HG03457 (cell line): ENCODE measurements at regions not wholly inside any gene's neighbourhood (a gene's known extent, or its start where the extent isn't known, plus 50 kb on each side); places are given as distances from the start of the nearest gene placed in this dataset.

Source experiments
- ATAC-seq: cut with Tn5 transposase; IDR thresholded peaks from one replicate; pipeline ENCODE4 v1.9.1; 2021; ENCODE audit warnings: moderate number of reproducible peaks; ENCODE audit not compliant: unreplicated experiment

DNA sequence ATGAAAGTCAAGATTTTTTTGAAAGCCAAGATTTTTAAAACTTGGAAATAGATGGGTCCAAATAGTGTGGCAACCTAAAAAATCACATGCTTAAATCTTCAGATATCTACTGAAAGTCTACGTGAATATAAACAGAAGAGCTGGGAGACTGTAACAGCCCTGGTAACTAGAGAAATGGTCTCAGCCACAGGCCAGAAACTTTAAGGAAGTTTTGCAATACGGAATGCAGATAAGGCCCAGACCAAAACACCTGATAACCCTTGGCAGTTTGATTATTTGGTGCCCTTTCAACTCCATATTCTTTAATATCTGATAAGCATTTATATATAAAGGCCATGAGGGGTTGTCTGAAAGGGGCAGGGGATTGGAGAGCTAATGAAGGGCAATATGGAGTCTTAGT, 537.3 kb upstream of the TGFBR2 start:
- ATAC-seq, result no peak

DNA sequence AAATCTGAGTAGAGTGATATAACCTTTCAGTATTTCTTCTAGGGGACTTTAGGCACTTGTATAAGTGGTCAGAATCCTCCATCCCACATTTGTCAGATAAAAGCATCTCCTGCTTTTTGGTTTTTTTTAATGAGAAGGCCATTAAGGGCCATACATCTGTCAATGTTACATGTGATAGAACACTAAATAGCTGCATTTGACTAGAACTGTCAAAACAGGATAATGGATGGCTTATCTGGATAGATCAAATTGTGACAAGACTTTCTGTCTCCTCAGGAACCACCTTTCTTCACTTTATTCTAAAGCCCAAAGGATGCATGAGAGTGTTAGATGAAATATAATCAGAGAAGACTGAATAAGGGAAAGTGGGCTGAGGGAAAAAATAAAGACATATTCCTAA, 533.4 kb upstream of the TGFBR2 start:
- ATAC-seq, result no peak

DNA sequence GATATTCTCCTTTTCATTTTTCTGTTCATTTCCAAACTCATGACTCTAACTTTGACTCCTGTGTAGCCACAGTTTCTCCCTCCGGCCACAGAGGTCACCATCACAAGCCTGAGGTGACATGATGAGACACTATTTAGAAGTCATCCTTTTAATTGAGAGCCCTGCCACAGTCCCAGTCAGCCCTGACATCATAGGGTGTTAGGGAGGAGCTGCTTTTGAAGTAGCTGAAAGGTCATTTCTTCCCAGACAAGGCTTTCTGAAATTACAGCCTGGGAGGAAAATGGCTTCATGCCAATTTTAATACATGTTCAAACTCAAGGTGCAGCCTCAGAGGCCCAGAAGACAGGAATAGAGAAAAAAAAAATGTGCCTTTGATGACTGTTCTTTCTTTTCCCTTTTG, 532.8 kb upstream of the TGFBR2 start:
- no peak for ATAC-seq

DNA sequence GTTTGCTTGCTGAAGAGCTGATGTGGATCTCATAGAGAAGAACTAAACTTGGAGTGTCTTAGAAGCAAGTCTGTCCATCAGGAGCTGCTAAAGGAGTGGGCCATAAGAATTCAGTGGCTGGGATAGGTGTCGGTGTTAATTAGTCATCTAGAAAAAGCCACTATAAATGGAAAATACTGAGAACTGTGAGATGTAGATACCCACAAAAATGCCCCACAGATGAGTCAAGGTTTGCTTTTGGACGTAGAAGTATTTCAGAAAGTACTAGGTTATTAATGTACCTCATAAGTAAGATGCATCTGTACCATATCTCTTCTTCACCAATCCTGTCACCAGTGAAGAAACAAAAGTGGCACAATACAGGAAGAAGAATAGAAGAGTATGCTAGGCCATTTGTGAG, 530.9 kb upstream of the TGFBR2 start:
- ATAC-seq, result no peak

DNA sequence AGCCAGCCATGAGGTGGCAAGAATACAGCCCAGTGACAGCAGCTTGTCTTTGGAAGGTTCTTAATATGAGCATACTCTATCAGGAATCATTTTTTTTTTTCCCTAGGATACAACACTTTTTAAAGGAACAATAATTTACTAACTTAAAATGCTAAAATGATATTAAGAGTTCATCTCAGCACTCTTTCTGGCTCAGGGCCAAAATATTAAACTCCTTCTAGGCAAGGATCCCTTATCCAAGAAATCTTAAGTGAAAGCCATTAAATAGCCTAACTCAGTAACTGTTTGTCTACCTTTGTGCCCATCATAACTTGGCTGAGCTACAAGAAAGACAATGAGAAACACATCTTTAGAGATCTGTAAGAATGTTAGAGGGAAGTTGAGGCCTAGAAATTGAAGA, 529.5 kb upstream of the TGFBR2 start:
- ATAC-seq, result no peak

DNA sequence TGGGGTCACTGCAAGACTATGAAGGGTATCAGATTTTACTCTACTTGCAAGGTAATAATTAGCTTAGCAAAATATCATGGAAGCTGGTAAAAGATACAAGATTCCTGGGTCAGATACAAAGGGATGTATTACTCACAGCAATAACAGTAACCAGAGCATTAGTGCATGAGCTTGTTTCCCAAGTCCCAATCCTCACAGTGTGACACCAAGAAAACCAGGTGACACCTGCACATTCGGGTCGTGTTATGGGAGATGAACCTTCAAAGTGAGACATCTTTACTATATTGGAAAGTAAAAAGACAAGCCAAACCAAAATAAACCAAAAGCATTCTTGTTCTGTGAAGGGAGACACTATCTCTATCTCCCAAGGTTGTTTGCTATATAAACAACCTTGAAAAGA, 528.7 kb upstream of the TGFBR2 start:
- no peak for ATAC-seq

DNA sequence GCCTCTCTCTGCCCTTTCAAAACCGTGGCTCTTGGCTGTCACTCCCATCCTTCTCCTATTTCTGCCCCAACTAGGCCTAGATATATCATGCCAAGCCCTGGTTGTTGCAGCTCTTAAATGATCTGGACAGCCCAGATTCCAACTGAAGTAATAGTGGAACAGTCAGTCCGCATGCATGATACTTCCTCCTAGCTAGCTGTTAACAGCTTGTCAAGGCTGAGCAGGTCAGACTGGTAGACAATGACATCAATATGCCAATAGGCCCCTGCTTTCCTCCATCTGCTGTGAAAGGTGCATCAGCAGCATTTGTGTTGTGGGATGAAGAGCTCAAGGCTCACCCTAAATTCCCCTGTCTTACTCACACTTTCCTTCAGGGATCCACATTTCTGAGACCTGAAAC, 527.7 kb upstream of the TGFBR2 start:
- ATAC-seq, result no peak

DNA sequence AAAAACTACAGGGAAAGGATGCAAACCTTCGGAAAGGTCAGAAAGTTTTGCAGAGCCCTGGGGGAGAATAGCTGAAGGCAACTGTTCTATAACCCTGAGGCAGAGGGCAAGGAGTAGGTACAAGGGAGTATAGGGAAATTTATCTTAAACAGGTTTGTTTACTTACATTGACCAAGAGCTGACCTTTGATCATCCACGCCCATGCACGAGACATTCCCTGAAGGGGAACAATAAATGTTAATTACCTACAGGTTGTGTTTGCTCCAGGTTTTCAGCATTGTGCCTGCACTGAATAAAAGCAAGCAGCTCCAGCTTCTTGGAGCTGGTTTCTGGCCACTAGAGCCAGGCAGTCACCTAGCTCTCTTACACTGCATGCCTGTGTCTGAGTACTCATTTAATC, 524.5 kb upstream of the TGFBR2 start:
- ATAC-seq, result no peak

DNA sequence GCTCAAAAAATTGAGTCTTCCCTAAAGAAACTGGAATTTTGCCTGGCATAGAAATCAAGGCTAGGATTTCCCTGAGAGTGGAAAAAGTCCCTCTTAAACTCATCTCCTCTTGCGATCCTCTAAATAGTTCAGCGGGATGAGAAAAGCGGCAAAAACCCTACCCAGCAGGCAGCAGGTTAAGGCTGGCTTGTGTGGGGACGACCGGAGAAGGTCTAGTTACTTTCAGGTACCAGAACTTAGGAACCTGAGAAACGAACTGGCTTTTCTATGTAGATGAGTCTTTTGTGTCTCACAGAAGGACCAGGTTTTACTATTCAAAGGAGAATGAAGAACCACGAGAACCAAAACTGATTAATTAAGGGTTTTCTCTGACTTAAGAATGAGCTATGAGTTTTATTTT, 523.7 kb upstream of the TGFBR2 start:
- ATAC-seq, result no peak

DNA sequence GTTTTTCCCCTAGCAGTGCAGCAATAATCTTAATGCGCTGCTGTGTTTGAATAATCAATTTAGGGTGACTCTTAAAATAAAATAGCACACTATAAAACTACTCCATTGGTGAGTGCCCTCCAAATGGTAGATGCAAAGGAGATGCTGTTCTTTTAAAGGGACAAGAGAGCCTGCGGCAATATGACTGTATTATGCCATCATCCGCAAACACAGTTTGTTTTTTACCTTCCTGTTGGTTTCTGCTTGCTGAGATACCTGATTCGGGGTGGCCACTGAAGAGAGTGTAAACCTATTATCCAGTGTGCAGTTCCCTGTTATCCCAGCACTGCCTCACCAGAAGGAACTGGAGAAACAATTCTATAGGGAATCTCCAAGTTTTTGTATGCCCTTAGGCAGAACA, 523.1 kb upstream of the TGFBR2 start:
- no peak for ATAC-seq

DNA sequence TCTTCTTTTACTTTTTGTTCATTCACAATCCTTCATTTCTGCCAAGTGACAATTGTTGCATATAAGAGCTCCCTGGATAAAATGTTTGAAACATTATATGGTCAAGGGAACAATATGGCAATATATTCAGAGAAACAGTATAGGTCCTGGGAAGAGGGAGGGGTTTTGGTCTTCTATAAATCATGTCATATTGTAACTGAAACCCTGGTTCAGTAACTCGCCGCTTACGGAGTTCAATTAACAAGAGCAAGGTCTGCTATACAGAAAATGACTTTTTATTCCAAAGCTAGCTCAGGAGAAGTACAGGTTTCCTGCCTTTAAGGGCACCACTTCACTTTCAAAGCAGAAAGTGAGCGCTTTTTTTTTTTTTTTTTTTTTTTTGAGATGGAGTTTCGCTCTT, 522.1 kb upstream of the TGFBR2 start:
- ATAC-seq, result no peak

DNA sequence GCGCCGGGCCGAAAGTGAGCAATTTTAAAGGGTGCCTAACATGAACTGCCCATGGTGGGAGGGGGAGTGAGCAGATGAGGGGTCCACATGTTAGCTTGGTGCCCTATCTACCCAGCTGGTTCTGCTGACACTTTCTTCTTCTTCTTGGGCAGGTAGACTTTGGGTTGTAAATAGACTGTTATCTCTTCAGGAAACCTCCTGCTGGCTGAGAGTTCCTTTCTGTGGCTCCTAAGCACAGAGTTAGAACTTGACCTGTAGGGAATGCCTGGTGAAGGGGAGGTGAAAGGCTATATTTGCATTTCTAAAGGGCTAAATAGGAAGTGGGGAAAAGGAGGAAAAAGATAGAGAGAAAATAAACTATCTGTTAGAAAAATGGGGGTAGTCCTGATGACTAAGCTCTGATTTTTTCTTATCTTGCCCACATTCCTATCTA, 521.4 kb upstream of the TGFBR2 start:
- ATAC-seq, result no peak

DNA sequence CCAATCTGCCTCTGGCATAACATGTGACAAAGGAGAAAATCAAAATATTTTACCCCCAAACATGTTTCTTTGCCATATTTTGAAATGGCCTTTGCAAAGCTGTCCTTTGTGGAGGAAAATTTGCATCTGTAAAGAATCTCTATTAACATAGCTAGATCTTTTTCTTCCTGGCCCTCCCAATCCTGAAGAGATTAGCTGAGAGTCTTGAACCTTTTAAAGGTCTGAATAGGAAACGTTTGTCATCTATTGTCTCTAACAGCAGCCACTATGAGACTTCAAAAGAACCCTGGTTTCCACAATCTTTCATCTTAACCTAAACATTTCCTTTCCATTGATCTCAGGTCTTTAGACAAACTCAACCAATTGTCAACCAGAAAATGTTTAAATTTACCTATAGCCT, 520.9 kb upstream of the TGFBR2 start:
- no peak for ATAC-seq

DNA sequence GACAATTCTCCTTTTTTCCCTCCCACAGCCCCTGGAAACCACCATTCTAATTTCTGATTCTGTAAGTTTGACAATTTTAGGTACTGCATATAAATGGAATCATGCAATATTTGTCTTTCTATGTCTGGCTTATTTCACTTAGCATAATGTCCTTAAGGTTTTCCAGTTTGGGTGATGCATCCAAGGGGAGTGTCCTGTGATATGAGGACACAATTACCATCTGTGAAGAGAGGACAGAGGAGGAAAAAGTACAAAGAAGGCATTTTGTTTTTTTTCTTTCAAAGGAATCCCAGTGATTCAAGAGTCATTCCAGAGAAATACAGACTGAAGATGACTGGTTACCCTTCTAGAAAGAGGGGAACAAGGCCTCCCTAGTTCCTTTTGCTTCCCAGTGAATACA, 514.7 kb upstream of the TGFBR2 start:
- no peak for ATAC-seq

DNA sequence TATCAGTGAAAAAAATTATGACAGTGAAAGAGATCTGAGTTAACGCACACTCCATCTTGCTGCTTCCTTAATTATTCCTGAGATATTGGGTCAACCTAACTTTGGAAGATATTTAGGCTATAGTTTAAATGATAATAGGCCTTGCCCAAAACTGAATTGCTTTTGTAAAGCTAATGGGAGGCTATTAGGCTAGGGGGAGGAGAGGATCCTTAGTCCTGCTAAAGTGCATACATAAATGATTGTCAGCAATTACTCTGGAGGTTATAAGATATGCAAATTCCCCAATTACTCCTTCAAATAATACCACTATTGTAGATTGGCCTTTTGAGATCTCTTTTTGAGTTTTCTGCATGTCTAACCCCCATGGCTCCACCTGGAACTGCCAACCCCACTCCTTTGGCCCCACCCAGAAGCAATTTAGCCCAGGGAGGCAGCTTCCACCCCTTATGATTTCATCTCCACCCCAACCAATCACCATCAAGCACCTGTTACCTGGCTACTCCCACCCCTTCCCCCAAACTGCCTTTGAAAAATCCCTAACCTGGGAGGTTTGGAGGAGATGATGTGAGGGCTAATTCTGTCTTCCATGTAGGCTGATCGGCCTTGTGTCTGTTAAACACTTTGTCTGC, 509.3 kb upstream of the TGFBR2 start:
- no peak for ATAC-seq

DNA sequence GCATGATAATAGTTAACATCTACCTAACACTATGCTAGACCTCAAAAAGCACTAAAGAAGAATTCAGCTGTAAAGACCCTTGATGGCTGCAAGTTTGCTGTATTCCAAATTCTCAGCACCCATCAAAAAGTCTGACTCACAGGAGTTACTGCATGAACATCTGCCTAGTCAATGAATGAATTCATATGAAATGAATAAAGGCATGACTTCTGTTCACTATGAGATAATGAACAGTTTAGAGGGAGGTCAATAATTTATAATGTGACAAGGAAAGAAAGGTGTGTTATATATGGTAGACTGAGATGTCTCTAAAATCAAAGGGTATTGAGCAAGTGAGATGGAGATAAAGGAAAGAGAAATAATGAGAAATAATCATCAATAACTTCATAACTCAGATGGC, 508.2 kb upstream of the TGFBR2 start:
- no peak for ATAC-seq

DNA sequence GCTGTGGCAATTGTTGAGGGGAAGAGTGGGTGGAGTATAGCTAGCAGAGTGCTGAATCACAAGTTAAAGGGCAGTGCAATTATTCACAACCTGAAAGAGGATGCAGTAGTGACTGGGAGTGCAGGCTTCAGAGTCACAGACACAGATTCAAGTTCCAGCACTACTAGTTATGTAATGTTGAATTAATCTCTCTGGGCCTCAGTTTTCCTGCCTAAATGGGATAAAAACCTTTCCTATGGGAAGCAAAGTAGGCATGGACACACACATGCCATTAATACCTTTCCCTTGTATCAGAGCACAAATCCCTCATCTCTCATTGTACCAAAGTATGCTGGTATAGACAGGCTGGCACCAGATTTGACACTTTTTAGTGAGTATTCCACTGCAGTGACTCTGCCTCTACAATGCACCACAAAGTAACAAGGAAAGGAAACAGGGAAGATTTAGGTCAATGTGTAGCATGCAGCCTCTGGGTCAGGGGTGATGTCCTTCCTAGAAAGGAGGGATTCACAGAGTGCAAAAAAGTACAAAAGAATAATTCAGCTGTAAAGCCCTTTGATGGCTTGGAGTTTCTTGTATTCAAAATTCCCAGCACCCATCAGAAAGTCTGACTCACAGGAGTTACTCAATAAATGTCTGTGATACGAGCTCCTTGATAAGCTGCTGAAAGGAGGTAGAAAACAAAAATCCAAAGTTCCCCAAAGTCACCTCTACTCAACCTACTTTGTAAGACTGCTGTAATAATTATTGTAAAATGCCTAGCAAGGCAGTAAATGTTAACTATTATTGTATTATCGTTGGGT, 507.5 kb upstream of the TGFBR2 start:
- no peak for ATAC-seq

DNA sequence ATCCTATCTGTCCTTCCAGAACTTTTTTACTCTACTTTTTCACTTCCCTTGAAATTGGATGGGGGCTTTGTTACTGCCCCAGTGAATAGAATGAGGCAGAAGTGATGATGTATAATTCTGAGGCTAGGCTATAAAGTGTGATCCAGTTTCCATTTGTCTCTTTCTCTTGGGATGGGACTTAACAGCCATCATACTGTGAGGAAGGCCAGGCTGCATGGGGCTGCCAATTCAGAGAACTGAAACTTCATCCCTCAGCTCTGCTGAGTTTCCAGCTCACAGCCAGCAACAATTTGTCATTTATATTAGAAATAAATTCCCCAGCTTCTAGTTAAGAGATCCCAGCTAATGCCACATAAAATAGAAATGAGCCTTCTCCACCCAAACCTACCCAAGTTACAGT, 504.0 kb upstream of the TGFBR2 start:
- no peak for ATAC-seq

DNA sequence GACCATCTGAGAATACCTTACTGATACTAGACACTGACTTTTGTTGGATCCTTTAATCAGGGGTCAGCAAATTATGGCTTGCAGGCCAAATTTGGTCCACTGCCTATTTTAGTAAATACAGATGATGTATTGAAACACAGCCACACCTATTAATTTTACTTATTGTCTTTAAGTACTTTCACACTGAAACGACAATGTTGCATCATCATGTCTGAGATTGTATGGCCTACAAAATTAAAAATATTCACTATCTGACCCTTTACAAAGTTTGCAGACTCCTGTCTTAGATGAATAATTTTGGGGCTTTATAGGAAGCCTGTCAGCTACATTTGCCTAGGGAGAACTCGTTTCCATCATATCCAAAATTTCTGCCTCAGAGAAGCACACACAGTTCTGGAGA, 503.2 kb upstream of the TGFBR2 start:
- no peak for ATAC-seq

DNA sequence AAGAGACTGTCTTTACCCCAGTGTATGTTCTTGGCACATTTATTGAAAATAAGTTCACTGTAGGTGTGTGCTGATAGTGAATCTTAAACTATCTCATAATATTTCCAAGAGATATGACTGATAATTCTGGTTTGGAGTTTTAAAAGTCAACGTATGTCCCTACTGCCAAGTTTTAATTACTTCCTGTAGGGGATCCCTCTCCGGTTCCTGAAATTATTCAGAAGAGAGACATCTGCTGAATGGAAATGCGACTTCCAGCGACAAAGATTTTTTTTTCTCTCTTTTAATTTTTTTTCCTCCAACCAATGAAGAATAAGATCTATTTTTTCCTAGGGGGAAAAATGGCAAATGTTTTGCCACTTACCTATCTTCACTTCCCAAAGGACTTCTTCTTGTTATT, 498.9 kb upstream of the TGFBR2 start:
- no peak for ATAC-seq

DNA sequence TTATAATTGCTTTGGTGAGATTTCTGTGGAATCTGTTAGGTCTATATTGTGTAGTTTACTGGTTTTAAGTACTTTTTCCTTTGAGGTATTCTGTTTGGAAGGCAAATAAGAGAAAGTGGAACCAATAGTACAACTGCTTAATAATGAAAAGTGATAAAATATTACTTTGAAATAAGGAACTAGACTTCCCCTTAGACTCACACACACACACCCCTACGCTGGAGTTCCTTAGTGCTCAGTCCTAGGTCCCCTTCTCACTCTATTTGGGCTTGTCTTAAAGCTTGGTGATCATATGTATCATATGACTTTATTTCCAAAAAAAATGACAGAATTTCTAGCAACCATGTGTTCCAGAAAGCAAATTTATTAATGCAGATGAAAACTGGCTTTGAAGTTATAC, 494.0 kb upstream of the TGFBR2 start:
- ATAC-seq, result no peak

DNA sequence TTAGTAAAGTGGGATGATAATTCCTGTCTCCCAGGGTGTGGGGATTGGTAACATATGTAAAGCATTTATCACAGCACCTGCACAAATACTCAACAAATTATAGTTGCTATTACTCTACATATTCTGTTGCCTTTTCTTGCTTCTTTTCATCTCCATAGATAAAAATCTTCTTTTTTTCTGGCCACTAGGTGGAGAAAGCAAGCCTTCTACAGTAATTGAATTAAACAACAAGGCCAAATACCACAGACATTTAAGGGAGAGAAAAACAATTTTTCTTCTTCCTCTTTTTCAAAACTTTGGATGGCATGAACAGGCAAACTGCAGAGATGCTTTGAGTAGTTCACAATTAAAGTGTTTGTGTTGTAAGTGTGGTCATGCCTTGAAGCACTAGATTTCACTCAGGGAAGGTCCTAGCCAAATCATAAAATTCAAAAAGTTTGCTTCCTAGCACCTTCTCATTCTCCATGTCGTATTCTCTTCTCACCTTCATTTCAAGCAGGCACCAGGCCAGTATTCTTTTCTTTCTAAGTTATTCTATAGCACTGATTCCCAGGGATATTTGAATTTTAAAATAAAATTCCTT, 493.4 kb upstream of the TGFBR2 start:
- ATAC-seq, result no peak

DNA sequence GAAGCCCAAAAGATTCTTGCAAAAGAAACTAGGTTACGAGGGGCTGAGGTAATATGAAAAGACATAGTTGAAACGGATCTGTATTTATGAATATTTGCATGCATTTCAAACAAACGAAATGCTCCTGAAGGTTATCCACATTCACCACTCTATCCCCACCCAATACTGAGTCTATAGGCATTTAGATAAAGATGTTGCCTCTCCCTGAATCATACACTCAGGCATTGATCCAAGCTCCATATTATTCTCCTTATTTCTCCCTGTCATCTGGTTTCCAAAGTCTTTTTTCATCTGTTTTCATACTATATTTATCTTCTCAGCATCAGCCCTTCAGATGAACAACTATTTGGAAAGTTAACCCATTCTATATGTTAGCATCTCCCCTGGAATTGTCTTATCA, 492.5 kb upstream of the TGFBR2 start:
- no peak for ATAC-seq
